ENCODE measurements at regions not wholly inside any gene's neighbourhood (a gene's known extent, or its start where the extent isn't known, plus 50 kb on each side); places are given as distances from the start of the nearest gene placed in this dataset.

DNA sequence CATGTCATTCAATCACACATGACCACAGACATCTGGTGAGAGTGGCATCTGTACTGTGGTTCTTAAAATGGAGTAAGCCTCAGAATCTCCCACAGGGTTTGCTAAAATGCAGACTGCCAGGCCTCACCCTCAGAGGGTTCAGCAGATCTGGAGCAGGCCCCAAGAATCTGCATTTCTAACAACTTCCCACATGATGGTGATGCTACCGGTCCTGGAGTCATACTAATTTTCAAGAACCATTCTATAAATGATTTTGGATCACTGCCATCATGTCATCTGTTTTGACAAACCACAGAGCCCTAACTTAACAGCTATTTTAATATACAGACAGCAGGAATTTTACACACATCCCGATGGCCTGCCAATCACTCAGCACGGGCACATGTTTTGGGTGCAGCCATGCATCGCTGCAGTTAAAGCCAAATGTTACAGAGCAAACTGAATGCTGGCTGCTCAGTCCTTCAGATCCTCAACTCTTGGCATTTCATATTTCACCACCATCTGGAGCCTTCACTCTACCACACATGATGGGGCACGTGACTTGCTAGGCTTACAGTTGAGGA is 792.1 kb upstream of the AMELY start:
- H2BK15ac ChIP-seq (ENCODE audit: low read depth, poor library complexity, severe bottlenecking) = no peak overlapping the region
- DNase-seq = no peak
- no peak overlapping the region for H3K14ac ChIP-seq (ENCODE audit: low read length in 2 of 2)
- H3K4me3 ChIP-seq (ENCODE audit: insufficient read depth in 1 of 2, low read depth in 1 of 2, low read length in 2 of 2) = no peak overlapping the region
- H4K8ac ChIP-seq (ENCODE audit: low read length) = no peak overlapping the region
- no peaks in the 10 kb centered on the region for H3K79me1 ChIP-seq (replicated peaks; ENCODE audit: low read length, poor library complexity, severe bottlenecking)
- no peaks in the 10 kb centered on the region for H3K36me3 ChIP-seq (ENCODE audit: control insufficient read depth in 1 of 2, insufficient read depth in 2 of 2, low read depth in 1 of 2, low read length in 2 of 2)
- H2BK120ac ChIP-seq (ENCODE audit: low read depth, low read length) = no peak overlapping the region
- no peaks in the 10 kb centered on the region for H3K27me3 ChIP-seq (ENCODE audit: control insufficient read depth in 1 of 2, insufficient read depth in 1 of 2, low read length in 2 of 2)
- H3K4ac ChIP-seq (ENCODE audit: low read depth in 1 of 2, low read length in 2 of 2) = no peak overlapping the region
- no peaks in the 10 kb centered on the region for H3K4me1 ChIP-seq (ENCODE audit: control insufficient read depth, insufficient read depth, low read depth, low read length)
- no peak overlapping the region for H4K91ac ChIP-seq (ENCODE audit: low read length)
- no peaks in the 10 kb centered on the region for H3K9me3 ChIP-seq (ENCODE audit: control insufficient read depth, low read length)
- no peak overlapping the region for H3K18ac ChIP-seq (ENCODE audit: low read depth in 1 of 2, low read length in 2 of 2)
- H2BK12ac ChIP-seq (ENCODE audit: low read length in 2 of 2) = no peak overlapping the region
- WGBS = 88% methylated on average over 5 of the region's 5 CpGs
- no peak overlapping the region for H2AK5ac ChIP-seq (ENCODE audit: low read length, severe bottlenecking)
- H3K9ac ChIP-seq (ENCODE audit: low read length) = no peak overlapping the region
- no peak overlapping the region for H3K4me2 ChIP-seq (ENCODE audit: low read length, poor library complexity, severe bottlenecking)
- H2AFZ ChIP-seq (ENCODE audit: low read depth, low read length) = no peak overlapping the region
- no peak overlapping the region for H3K23ac ChIP-seq (ENCODE audit: low read length in 2 of 2)
- H2BK5ac ChIP-seq (ENCODE audit: low read depth, low read length, poor library complexity, severe bottlenecking) = no peak overlapping the region
- no peak overlapping the region for H3K27ac ChIP-seq (ENCODE audit: low read length, poor library complexity, severe bottlenecking)

DNA sequence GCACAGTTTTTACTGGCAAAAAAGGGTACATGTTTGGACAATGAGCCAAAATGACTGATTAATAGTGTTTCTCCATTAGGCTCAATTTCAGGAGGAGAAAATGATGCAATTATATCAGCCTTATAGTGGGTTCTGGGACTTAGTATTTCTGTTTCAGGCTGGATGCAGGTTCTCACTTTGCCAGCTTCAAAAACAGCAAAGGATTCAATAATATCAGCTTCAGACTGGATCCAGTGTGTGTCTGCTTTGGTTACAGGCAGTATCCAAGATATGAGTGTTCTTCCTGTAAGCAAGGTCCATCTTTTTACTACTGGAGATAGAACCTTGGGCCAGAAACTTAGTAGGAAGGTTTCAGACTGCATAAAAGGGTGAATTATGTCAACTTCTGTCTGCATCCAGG is 790.9 kb upstream of the AMELY start:
- no peak overlapping the region for H3K4me3 ChIP-seq (ENCODE audit: insufficient read depth in 1 of 2, low read depth in 1 of 2, low read length in 2 of 2)
- H2AFZ ChIP-seq (ENCODE audit: low read depth, low read length) = no peak overlapping the region
- no peak overlapping the region for H2BK15ac ChIP-seq (ENCODE audit: low read depth, poor library complexity, severe bottlenecking)
- H3K23ac ChIP-seq (ENCODE audit: low read length in 2 of 2) = no peak overlapping the region
- no peak for DNase-seq
- no peak overlapping the region for H3K18ac ChIP-seq (ENCODE audit: low read depth in 1 of 2, low read length in 2 of 2)
- H3K9me3 ChIP-seq (ENCODE audit: control insufficient read depth, low read length) = no peaks in the 10 kb centered on the region
- H2BK12ac ChIP-seq (ENCODE audit: low read length in 2 of 2) = no peak overlapping the region
- no peak overlapping the region for H3K9ac ChIP-seq (ENCODE audit: low read length)
- no peak overlapping the region for H3K4ac ChIP-seq (ENCODE audit: low read depth in 1 of 2, low read length in 2 of 2)
- no peaks in the 10 kb centered on the region for H3K36me3 ChIP-seq (ENCODE audit: control insufficient read depth in 1 of 2, insufficient read depth in 2 of 2, low read depth in 1 of 2, low read length in 2 of 2)
- H2BK120ac ChIP-seq (ENCODE audit: low read depth, low read length) = no peak overlapping the region
- no peak overlapping the region for H2BK5ac ChIP-seq (ENCODE audit: low read depth, low read length, poor library complexity, severe bottlenecking)
- no peak overlapping the region for H4K91ac ChIP-seq (ENCODE audit: low read length)
- H3K4me1 ChIP-seq (ENCODE audit: control insufficient read depth, insufficient read depth, low read depth, low read length) = no peaks in the 10 kb centered on the region
- H3K4me2 ChIP-seq (ENCODE audit: low read length, poor library complexity, severe bottlenecking) = no peak overlapping the region
- H4K8ac ChIP-seq (ENCODE audit: low read length) = no peak overlapping the region
- no peak overlapping the region for H3K14ac ChIP-seq (ENCODE audit: low read length in 2 of 2)
- H3K27ac ChIP-seq (ENCODE audit: low read length, poor library complexity, severe bottlenecking) = no peak overlapping the region
- H2AK5ac ChIP-seq (ENCODE audit: low read length, severe bottlenecking) = no peak overlapping the region
- H3K27me3 ChIP-seq (ENCODE audit: control insufficient read depth in 1 of 2, insufficient read depth in 1 of 2, low read length in 2 of 2) = no peaks in the 10 kb centered on the region
- no peaks in the 10 kb centered on the region for H3K79me1 ChIP-seq (replicated peaks; ENCODE audit: low read length, poor library complexity, severe bottlenecking)

GRCh38 chrY:7701676-7702075 is 790.1 kb upstream of the AMELY start:
- no peak overlapping the region for H4K8ac ChIP-seq (ENCODE audit: low read length)
- no peak overlapping the region for H3K27ac ChIP-seq (ENCODE audit: low read length, poor library complexity, severe bottlenecking)
- no peak overlapping the region for H2AFZ ChIP-seq (ENCODE audit: low read depth, low read length)
- no peak overlapping the region for H3K4me2 ChIP-seq (ENCODE audit: low read length, poor library complexity, severe bottlenecking)
- H3K9ac ChIP-seq (ENCODE audit: low read length) = no peak overlapping the region
- no peaks in the 10 kb centered on the region for H3K9me3 ChIP-seq (ENCODE audit: control insufficient read depth, low read length)
- no peak overlapping the region for H3K14ac ChIP-seq (ENCODE audit: low read length in 2 of 2)
- 38% methylated on average over 2 of the region's 4 CpGs for WGBS
- DNase-seq = peak; percentile 23
- no peak overlapping the region for H3K4me3 ChIP-seq (ENCODE audit: insufficient read depth in 1 of 2, low read depth in 1 of 2, low read length in 2 of 2)
- H3K18ac ChIP-seq (ENCODE audit: low read depth in 1 of 2, low read length in 2 of 2) = no peak overlapping the region
- no peaks in the 10 kb centered on the region for H3K27me3 ChIP-seq (ENCODE audit: control insufficient read depth in 1 of 2, insufficient read depth in 1 of 2, low read length in 2 of 2)
- H2BK12ac ChIP-seq (ENCODE audit: low read length in 2 of 2) = no peak overlapping the region
- H2BK120ac ChIP-seq (ENCODE audit: low read depth, low read length) = no peak overlapping the region
- no peak overlapping the region for H3K23ac ChIP-seq (ENCODE audit: low read length in 2 of 2)
- H2BK5ac ChIP-seq (ENCODE audit: low read depth, low read length, poor library complexity, severe bottlenecking) = no peak overlapping the region
- no peak overlapping the region for H4K91ac ChIP-seq (ENCODE audit: low read length)
- H3K36me3 ChIP-seq (ENCODE audit: control insufficient read depth in 1 of 2, insufficient read depth in 2 of 2, low read depth in 1 of 2, low read length in 2 of 2) = no peaks in the 10 kb centered on the region
- no peak overlapping the region for H2AK5ac ChIP-seq (ENCODE audit: low read length, severe bottlenecking)
- H2BK15ac ChIP-seq (ENCODE audit: low read depth, poor library complexity, severe bottlenecking) = no peak overlapping the region
- no peaks in the 10 kb centered on the region for H3K79me1 ChIP-seq (replicated peaks; ENCODE audit: low read length, poor library complexity, severe bottlenecking)
- no peak overlapping the region for H3K4ac ChIP-seq (ENCODE audit: low read depth in 1 of 2, low read length in 2 of 2)
- no peaks in the 10 kb centered on the region for H3K4me1 ChIP-seq (ENCODE audit: control insufficient read depth, insufficient read depth, low read depth, low read length)

DNA sequence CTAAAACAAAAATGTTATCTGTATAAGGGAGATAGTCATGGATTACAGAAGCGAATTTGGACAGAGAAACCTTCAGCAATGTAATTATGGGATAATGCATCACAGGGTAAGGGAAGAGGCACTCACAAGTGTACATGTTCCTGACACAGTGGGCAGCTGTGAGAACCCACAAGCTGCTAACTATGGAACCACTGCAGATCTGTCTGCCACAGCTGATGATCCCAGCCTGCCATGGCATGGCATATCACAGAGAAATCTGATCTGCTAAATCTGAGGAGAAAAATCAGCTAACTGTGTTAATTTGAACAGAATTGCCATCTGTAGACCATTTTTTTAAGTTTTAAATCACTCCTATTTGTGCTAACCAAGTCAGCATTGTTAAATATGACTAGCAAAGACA is 786.0 kb upstream of the AMELY start:
- H3K18ac ChIP-seq (ENCODE audit: low read depth in 1 of 2, low read length in 2 of 2) = no peak overlapping the region
- H2BK15ac ChIP-seq (ENCODE audit: low read depth, poor library complexity, severe bottlenecking) = no peak overlapping the region
- 75% methylated on average over 1 of the region's 1 CpG for WGBS
- no peak overlapping the region for H2BK12ac ChIP-seq (ENCODE audit: low read length in 2 of 2)
- H3K9ac ChIP-seq (ENCODE audit: low read length) = no peak overlapping the region
- H4K8ac ChIP-seq (ENCODE audit: low read length) = no peak overlapping the region
- H3K36me3 ChIP-seq (ENCODE audit: control insufficient read depth in 1 of 2, insufficient read depth in 2 of 2, low read depth in 1 of 2, low read length in 2 of 2) = no peaks in the 10 kb centered on the region
- DNase-seq = no peak
- no peak overlapping the region for H2AK5ac ChIP-seq (ENCODE audit: low read length, severe bottlenecking)
- no peak overlapping the region for H4K91ac ChIP-seq (ENCODE audit: low read length)
- H3K4me2 ChIP-seq (ENCODE audit: low read length, poor library complexity, severe bottlenecking) = no peak overlapping the region
- no peaks in the 10 kb centered on the region for H3K4me1 ChIP-seq (ENCODE audit: control insufficient read depth, insufficient read depth, low read depth, low read length)
- no peaks in the 10 kb centered on the region for H3K79me1 ChIP-seq (replicated peaks; ENCODE audit: low read length, poor library complexity, severe bottlenecking)
- H3K4me3 ChIP-seq (ENCODE audit: insufficient read depth in 1 of 2, low read depth in 1 of 2, low read length in 2 of 2) = no peak overlapping the region
- no peak overlapping the region for H2AFZ ChIP-seq (ENCODE audit: low read depth, low read length)
- H3K27me3 ChIP-seq (ENCODE audit: control insufficient read depth in 1 of 2, insufficient read depth in 1 of 2, low read length in 2 of 2) = no peaks in the 10 kb centered on the region
- H3K9me3 ChIP-seq (ENCODE audit: control insufficient read depth, low read length) = no peaks in the 10 kb centered on the region
- H3K27ac ChIP-seq (ENCODE audit: low read length, poor library complexity, severe bottlenecking) = no peak overlapping the region
- H3K4ac ChIP-seq (ENCODE audit: low read depth in 1 of 2, low read length in 2 of 2) = no peak overlapping the region
- H3K14ac ChIP-seq (ENCODE audit: low read length in 2 of 2) = no peak overlapping the region
- no peak overlapping the region for H3K23ac ChIP-seq (ENCODE audit: low read length in 2 of 2)
- no peak overlapping the region for H2BK120ac ChIP-seq (ENCODE audit: low read depth, low read length)
- no peak overlapping the region for H2BK5ac ChIP-seq (ENCODE audit: low read depth, low read length, poor library complexity, severe bottlenecking)
